Lower lobe of right lung (tissue), 2 donors: ENCODE measurements at regions not wholly inside any gene's neighbourhood (a gene's known extent, or its start where the extent isn't known, plus 50 kb on each side); places are given as distances from the start of the nearest gene placed in this dataset.

Experiments
- ATAC-seq, 2 donors: fragments of 200-7000 bp; cut with Tn5 transposase; one replicate each; pipeline ENCODE4 v1.9.1; 2020 to 2022; ENCODE audit warnings: mild to moderate bottlenecking in 2 of 2, moderate library complexity in 2 of 2
- DNase-seq: peaks from one replicate; pipeline ENCODE4 v3.0.0-alpha.2; 2020
- H3K27ac ChIP-seq: fragments of 200-600 bp; one replicate; pipeline ENCODE4 v1.8.0; 2022
- H3K27me3 ChIP-seq: fragments of 200-600 bp; one replicate; pipeline ENCODE4 v1.8.0; 2022; ENCODE audit warnings: low read depth
- H3K36me3 ChIP-seq: fragments of 200-600 bp; one replicate; pipeline ENCODE4 v1.8.0; 2022; ENCODE audit warnings: mild to moderate bottlenecking
- H3K4me1 ChIP-seq: fragments of 200-600 bp; one replicate; pipeline ENCODE4 v1.8.0; 2022
- H3K4me3 ChIP-seq: fragments of 200-600 bp; one replicate; pipeline ENCODE4 v1.8.0; 2022; ENCODE audit warnings: mild to moderate bottlenecking
- H3K9me3 ChIP-seq: fragments of 200-600 bp; one replicate; pipeline ENCODE4 v1.8.0; 2022
- CTCF ChIP-seq: fragments of 200-600 bp; IDR thresholded peaks from one replicate; pipeline ENCODE4 v1.8.0; 2022; ENCODE audit warnings: antibody characterized with exemption, mild to moderate bottlenecking
- intact Hi-C: fragments of 100-400 bp; cut with DNase I; formaldehyde crosslinking; loops from one replicate; pipeline ENCODE4 v1.11.0; 2022
- donor health status: DM: no; HTN: yes; CAD: no; lungs with severe emphysema.

- Histone ChIP-seq H3K27ac (no peak overlapping the region), H3K4me3 (no peak overlapping the region), H3K27me3 (no peaks in the 10 kb centered on the region), H3K36me3 (no peaks in the 10 kb centered on the region), H3K4me1 (no peaks in the 10 kb centered on the region), H3K9me3 (no peaks in the 10 kb centered on the region)
- TF ChIP-seq CTCF = no peak
- ATAC-seq (no peak), DNase-seq (no peak)
- intact Hi-C loops = no loop called here
Observed at GRCh38 chr5:135218790-135219568, 180.1 kb downstream of the MACROH2A1 start.

- intact Hi-C loops = no loop called here
- no peak for TF ChIP-seq CTCF
- H3K4me1 ChIP-seq = no peaks in the 10 kb centered on the region
- no peaks in the 10 kb centered on the region for H3K9me3 ChIP-seq
- no peaks in the 10 kb centered on the region for H3K36me3 ChIP-seq
- ATAC-seq (no peak), DNase-seq (no peak)
- H3K27ac ChIP-seq = no peak overlapping the region
- H3K27me3 ChIP-seq = no peaks in the 10 kb centered on the region
- H3K4me3 ChIP-seq = no peak overlapping the region
Observed at GRCh38 chr5:135218486-135218755, 180.6 kb downstream of the MACROH2A1 start.

- H3K9me3 ChIP-seq = no peaks in the 10 kb centered on the region
- no peak for TF ChIP-seq CTCF
- DNase-seq (no peak), ATAC-seq (no peak)
- no peak overlapping the region for H3K4me3 ChIP-seq
- no peaks in the 10 kb centered on the region for H3K27me3 ChIP-seq
- intact Hi-C loops = no loop called here
- no peaks in the 10 kb centered on the region for H3K4me1 ChIP-seq
- no peak overlapping the region for H3K27ac ChIP-seq
- no peaks in the 10 kb centered on the region for H3K36me3 ChIP-seq
Observed at GRCh38 chr5:135217669-135218485, 181.2 kb downstream of the MACROH2A1 start.

- DNase-seq = no peak
- no peaks in the 10 kb centered on the region for H3K36me3 ChIP-seq
- H3K27ac ChIP-seq = no peak overlapping the region
- TF ChIP-seq CTCF = no peak
- H3K4me1 ChIP-seq = no peaks in the 10 kb centered on the region
- no peaks in the 10 kb centered on the region for H3K27me3 ChIP-seq
- intact Hi-C loops = no loop called here
- no peak for ATAC-seq
- no peaks in the 10 kb centered on the region for H3K9me3 ChIP-seq
- no peak overlapping the region for H3K4me3 ChIP-seq
Observed at GRCh38 chr5:135216471-135217343, 182.3 kb downstream of the MACROH2A1 start.

GRCh38 chr5:135215617-135216470 lies 181.8 kb upstream of the PITX1 start:
- intact Hi-C loops = no loop called here
- H3K4me1 ChIP-seq = no peaks in the 10 kb centered on the region
- H3K4me3 ChIP-seq = no peak overlapping the region
- ATAC-seq = no peak
- no peaks in the 10 kb centered on the region for H3K36me3 ChIP-seq
- no peak overlapping the region for H3K27ac ChIP-seq
- TF ChIP-seq CTCF = no peak
- H3K9me3 ChIP-seq = no peaks in the 10 kb centered on the region
- peak; percentile 28 for DNase-seq
- H3K27me3 ChIP-seq = no peaks in the 10 kb centered on the region
